Panc1 (cell line): ENCODE measurements at regions not wholly inside any gene's neighbourhood (a gene's known extent, or its start where the extent isn't known, plus 50 kb on each side); places are given as distances from the start of the nearest gene placed in this dataset.

Source experiments
- ATAC-seq: fragments of 200-7000 bp; cut with Tn5 transposase; 2 replicates; pipeline ENCODE4 v1.9.1; 2020; ENCODE audit warnings: mild to moderate bottlenecking, moderate library complexity
- BruUV-seq: library from RNA; stranded (reverse); fragments of 400-500 nt; replicated peaks from 2 replicates; lab custom pipeline; 2021; lab: Mats Ljungman, UMichigan
- CTCF ChIA-PET: fragments of 300-600 bp; sonication (Branson Sonifier 250); formaldehyde crosslinking; loops from one replicate; lab custom pipeline; 2022; ENCODE audit warnings: antibody characterized with exemption; lab: Charles Lee
- POLR2A ChIA-PET: fragments of 300-600 bp; sonication (Branson Sonifier 250); formaldehyde crosslinking; loops from one replicate; lab custom pipeline; 2022; ENCODE audit warnings: antibody characterized with exemption; lab: Charles Lee
- DNase-seq: peaks from one replicate; pipeline ENCODE4 v3.0.0-alpha.2; 2010; ENCODE audit warnings: low read depth, low spot score
- H3K27ac ChIP-seq: 2 replicates; pipeline ENCODE4 v1.5.1; 2011; ENCODE audit warnings: mild to moderate bottlenecking, low read length, inconsistent platforms
- H3K27me3 ChIP-seq: fragments of 200-500 bp; sonication (Bioruptor generic); 2 replicates; pipeline ENCODE4 v1.6.0; 2014; ENCODE audit warnings: low read length, inconsistent platforms; ENCODE audit not compliant: control insufficient read depth, insufficient read depth
- H3K36me3 ChIP-seq: fragments of 200-500 bp; sonication (Bioruptor generic); 2 replicates; pipeline ENCODE4 v1.5.1; 2014; ENCODE audit warnings: inconsistent platforms, mild to moderate bottlenecking, low read length, moderate library complexity; ENCODE audit not compliant: control insufficient read depth, insufficient read depth
- H3K4me1 ChIP-seq: 2 replicates; pipeline ENCODE4 v1.5.1; 2011; ENCODE audit warnings: inconsistent platforms, mild to moderate bottlenecking, low read length, moderate library complexity; ENCODE audit not compliant: control insufficient read depth, insufficient read depth
- H3K4me3 ChIP-seq, 2 experiments: 2 replicates each; pipeline ENCODE4 v1.5.1; 2011 to 2012; ENCODE audit warnings: low read depth in 2 of 2, low read length in 2 of 2, mild to moderate bottlenecking in 2 of 2, inconsistent platforms in 1 of 2, moderate library complexity in 1 of 2
- H3K9me3 ChIP-seq: fragments of 200-500 bp; sonication (Bioruptor generic); 2 replicates; pipeline ENCODE4 v1.5.1; 2014; ENCODE audit warnings: low read depth, mild to moderate bottlenecking, inconsistent platforms, low read length, moderate library complexity; ENCODE audit not compliant: control insufficient read depth, insufficient read depth
- POLR2AphosphoS5 ChIP-seq: IDR thresholded peaks from 2 replicates; pipeline ENCODE4 v1.6.1; 2012; ENCODE audit warnings: mild to moderate bottlenecking, low read depth, low read length, moderate library complexity
- SIN3A ChIP-seq: IDR thresholded peaks from 2 replicates; pipeline ENCODE4 v1.6.1; 2012; ENCODE audit warnings: low read depth, mild to moderate bottlenecking, low read length, moderate library complexity, borderline replicate concordance; ENCODE audit not compliant: insufficient read depth
- TCF7L2 ChIP-seq: IDR thresholded peaks from 2 replicates; pipeline ENCODE4 v1.6.1; 2011; ENCODE audit warnings: mild to moderate bottlenecking, low read depth, low read length, inconsistent platforms
- in situ Hi-C: cut with HindIII; loops from 2 replicates; pipeline ENCODE4 v1.10.0; 2016; ENCODE audit warnings: low sequenced_read_pairs, low pct_unique_long_range_greater_than_20kb
- intact Hi-C: fragments of 100-400 bp; cut with micrococcal nuclease; formaldehyde crosslinking; loops from one replicate; pipeline ENCODE4 v1.10.0; 2022; ENCODE audit not compliant: unreplicated experiment
- TF ChIP-seq, protein P1 (sequence below), 2 experiments: IDR thresholded peaks; 2 replicates each; pipeline ENCODE4 v1.6.1; 2011 to 2012; ENCODE audit warnings: low read depth in 2 of 2, control low read depth in 1 of 2, low read length in 1 of 2, mild to moderate bottlenecking in 1 of 2, moderate library complexity in 1 of 2; ENCODE audit not compliant: insufficient read depth in 1 of 2
- TF ChIP-seq, protein P2 (sequence below): fragments of 450-650 bp; IDR thresholded peaks from 2 replicates; pipeline ENCODE4 v1.5.1; 2017; ENCODE audit warnings: mild to moderate bottlenecking

DNA sequence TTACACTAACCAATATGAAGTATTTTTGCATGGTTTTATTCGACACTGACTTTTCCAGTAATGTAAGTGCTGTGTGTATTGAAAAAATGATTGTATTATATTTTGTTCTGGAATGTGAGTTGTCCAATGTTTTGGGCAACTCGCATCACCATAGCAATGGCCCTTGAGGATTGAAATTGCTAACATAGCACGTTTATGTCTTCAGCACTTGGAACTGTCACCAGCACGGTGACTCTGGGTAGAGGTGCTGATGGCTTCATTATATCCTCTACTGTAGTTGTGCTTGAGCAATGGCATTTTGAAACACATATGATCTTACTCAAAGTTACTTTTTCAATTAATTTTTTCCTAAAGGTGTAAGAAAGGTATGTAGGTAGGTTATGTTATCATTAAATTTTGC is 271.5 kb downstream of the ACTR3 start:
- no peak overlapping the region for H3K27ac ChIP-seq
- H3K4me1 ChIP-seq: no peaks in the 10 kb centered on the region
- no peaks in the 10 kb centered on the region for H3K36me3 ChIP-seq
- CTCF ChIA-PET: no interaction called here
- no TSS peak for BruUV-seq
- ATAC-seq: no peak
- no peaks in the 10 kb centered on the region for H3K27me3 ChIP-seq
- no peak overlapping the region for H3K4me3 ChIP-seq
- H3K9me3 ChIP-seq: no peaks in the 10 kb centered on the region
- in situ Hi-C loops (no loop called here), intact Hi-C loops (no loop called here)
- no peak for DNase-seq
- TF ChIP-seq POLR2AphosphoS5 (no peak), TCF7L2 (no peak), SIN3A (no peak)
- TF ChIP-seq, protein P1, sequence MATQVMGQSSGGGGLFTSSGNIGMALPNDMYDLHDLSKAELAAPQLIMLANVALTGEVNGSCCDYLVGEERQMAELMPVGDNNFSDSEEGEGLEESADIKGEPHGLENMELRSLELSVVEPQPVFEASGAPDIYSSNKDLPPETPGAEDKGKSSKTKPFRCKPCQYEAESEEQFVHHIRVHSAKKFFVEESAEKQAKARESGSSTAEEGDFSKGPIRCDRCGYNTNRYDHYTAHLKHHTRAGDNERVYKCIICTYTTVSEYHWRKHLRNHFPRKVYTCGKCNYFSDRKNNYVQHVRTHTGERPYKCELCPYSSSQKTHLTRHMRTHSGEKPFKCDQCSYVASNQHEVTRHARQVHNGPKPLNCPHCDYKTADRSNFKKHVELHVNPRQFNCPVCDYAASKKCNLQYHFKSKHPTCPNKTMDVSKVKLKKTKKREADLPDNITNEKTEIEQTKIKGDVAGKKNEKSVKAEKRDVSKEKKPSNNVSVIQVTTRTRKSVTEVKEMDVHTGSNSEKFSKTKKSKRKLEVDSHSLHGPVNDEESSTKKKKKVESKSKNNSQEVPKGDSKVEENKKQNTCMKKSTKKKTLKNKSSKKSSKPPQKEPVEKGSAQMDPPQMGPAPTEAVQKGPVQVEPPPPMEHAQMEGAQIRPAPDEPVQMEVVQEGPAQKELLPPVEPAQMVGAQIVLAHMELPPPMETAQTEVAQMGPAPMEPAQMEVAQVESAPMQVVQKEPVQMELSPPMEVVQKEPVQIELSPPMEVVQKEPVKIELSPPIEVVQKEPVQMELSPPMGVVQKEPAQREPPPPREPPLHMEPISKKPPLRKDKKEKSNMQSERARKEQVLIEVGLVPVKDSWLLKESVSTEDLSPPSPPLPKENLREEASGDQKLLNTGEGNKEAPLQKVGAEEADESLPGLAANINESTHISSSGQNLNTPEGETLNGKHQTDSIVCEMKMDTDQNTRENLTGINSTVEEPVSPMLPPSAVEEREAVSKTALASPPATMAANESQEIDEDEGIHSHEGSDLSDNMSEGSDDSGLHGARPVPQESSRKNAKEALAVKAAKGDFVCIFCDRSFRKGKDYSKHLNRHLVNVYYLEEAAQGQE (IDR thresholded peaks at IDR 0.05; ENCODE audit: insufficient read depth in 1 of 2, low read depth in 2 of 2, low read length in 1 of 2): no peak
- TF ChIP-seq, protein P2, sequence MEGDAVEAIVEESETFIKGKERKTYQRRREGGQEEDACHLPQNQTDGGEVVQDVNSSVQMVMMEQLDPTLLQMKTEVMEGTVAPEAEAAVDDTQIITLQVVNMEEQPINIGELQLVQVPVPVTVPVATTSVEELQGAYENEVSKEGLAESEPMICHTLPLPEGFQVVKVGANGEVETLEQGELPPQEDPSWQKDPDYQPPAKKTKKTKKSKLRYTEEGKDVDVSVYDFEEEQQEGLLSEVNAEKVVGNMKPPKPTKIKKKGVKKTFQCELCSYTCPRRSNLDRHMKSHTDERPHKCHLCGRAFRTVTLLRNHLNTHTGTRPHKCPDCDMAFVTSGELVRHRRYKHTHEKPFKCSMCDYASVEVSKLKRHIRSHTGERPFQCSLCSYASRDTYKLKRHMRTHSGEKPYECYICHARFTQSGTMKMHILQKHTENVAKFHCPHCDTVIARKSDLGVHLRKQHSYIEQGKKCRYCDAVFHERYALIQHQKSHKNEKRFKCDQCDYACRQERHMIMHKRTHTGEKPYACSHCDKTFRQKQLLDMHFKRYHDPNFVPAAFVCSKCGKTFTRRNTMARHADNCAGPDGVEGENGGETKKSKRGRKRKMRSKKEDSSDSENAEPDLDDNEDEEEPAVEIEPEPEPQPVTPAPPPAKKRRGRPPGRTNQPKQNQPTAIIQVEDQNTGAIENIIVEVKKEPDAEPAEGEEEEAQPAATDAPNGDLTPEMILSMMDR: no peak
- POLR2A ChIA-PET: no interaction called here

DNA sequence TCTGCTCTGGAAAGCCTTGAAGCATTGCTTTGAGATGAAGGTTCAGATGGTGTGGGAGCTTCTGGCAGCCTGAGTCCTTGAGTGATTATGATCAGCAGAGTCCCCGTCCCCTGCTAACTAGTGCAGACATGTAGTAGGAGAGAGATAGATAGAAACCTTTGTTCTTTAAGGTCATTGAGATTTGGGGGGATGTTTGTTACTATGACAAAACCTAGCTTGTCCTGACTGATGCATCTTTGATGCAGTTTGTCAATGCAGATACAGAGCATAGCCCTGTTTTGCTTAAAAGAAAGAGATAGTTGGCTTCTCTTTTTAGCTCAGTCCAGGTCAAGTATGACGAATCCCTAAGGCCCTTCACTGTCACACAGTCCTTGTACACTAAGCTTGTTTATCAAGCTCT is 274.6 kb upstream of the DPP10 start:
- Histone ChIP-seq H3K36me3 (no peaks in the 10 kb centered on the region), H3K9me3 (no peaks in the 10 kb centered on the region; the same call in 1 of the 2 replicates), H3K4me1 (no peaks in the 10 kb centered on the region), H3K27ac (no peak overlapping the region), H3K27me3 (no peaks in the 10 kb centered on the region), H3K4me3 (no peak overlapping the region)
- intact Hi-C loops (no loop called here), in situ Hi-C loops (no loop called here)
- BruUV-seq: no TSS peak
- ChIA-PET CTCF (no interaction called here), POLR2A (no interaction called here)
- no peak for DNase-seq
- ATAC-seq: no peak
- TF ChIP-seq, protein P2: no peak
- TF ChIP-seq SIN3A: no peak
- TF ChIP-seq POLR2AphosphoS5: no peak
- TF ChIP-seq, protein P1 (IDR thresholded peaks at IDR 0.05; ENCODE audit: insufficient read depth in 1 of 2, low read depth in 2 of 2, low read length in 1 of 2): no peak
- TF ChIP-seq TCF7L2: no peak
